Astrocyte of the cerebellum (primary cell): ENCODE measurements at regions not wholly inside any gene's neighbourhood (a gene's known extent, or its start where the extent isn't known, plus 50 kb on each side); places are given as distances from the start of the nearest gene placed in this dataset.

Experiments
- DNase-seq: peaks from one replicate; pipeline ENCODE4 v3.0.0-alpha.2; 2011; ENCODE audit warnings: low read depth
- H3K4me3 ChIP-seq: 2 replicates; pipeline ENCODE4 v1.5.1; 2011; ENCODE audit warnings: mild to moderate bottlenecking, low read depth, low read length, moderate library complexity
- in situ Hi-C: cut with HindIII; loops from 2 replicates; pipeline ENCODE4 v1.10.0; 2017; ENCODE audit warnings: low sequenced_read_pairs
- TF ChIP-seq, protein P1 (sequence below): IDR thresholded peaks from 2 replicates; pipeline ENCODE4 v1.5.1; 2012; ENCODE audit warnings: low read length, low read depth, moderate library complexity, mild to moderate bottlenecking; ENCODE audit errors: missing control alignments

DNA sequence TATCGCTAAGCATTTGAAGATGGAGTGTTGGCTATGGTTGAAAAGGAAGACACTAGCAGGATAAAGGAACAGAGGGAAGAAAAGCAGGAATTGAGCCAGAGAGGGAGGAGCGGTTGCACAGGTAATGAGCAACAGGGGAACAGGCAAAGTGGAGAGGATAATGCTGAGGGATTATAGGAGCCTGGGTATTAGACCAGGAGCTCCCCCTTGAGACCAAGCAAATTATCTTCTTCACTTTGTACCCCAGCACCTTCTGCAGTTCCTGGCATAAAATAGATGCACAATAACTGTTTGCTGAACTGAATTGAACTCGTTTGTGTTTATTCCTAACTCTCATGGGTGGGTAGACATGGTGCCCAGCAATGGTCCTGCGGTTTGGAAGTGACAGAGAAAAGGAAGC lies 54.6 kb upstream of the OR5P2 start:
- TF ChIP-seq, protein P1, sequence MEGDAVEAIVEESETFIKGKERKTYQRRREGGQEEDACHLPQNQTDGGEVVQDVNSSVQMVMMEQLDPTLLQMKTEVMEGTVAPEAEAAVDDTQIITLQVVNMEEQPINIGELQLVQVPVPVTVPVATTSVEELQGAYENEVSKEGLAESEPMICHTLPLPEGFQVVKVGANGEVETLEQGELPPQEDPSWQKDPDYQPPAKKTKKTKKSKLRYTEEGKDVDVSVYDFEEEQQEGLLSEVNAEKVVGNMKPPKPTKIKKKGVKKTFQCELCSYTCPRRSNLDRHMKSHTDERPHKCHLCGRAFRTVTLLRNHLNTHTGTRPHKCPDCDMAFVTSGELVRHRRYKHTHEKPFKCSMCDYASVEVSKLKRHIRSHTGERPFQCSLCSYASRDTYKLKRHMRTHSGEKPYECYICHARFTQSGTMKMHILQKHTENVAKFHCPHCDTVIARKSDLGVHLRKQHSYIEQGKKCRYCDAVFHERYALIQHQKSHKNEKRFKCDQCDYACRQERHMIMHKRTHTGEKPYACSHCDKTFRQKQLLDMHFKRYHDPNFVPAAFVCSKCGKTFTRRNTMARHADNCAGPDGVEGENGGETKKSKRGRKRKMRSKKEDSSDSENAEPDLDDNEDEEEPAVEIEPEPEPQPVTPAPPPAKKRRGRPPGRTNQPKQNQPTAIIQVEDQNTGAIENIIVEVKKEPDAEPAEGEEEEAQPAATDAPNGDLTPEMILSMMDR = no peak
- in situ Hi-C loops = no loop called here
- no peak for DNase-seq
- H3K4me3 ChIP-seq = no peak overlapping the region

DNA sequence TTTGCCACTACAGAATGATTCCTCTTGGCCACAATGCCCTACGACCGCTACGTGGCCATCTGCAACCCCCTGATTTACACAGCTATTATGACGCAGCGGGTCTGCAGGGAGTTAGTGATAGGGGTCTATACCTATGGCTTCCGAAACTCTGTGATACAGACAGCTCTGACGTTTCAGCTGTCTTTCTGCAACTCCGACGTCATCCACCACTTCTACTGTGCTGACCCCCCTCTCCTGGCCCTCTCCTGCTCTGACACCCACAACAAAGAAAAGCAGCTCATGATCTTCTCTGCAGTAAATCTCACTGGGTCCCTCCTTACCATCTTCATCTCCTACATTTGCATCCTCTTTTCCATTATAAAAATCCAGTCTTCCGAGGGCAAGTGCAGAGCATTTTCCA lies 52.3 kb upstream of the OR5P2 start:
- DNase-seq = no peak
- TF ChIP-seq, protein P1 = no peak
- in situ Hi-C loops = no loop called here
- H3K4me3 ChIP-seq = no peak overlapping the region
